H1 (cell line): ENCODE measurements at regions not wholly inside any gene's neighbourhood (a gene's known extent, or its start where the extent isn't known, plus 50 kb on each side); places are given as distances from the start of the nearest gene placed in this dataset.

Source experiments
- CTCF ChIA-PET: fragments of 300-600 bp; sonication (Branson Sonifier 250); formaldehyde crosslinking; loops from one replicate; lab custom pipeline; 2021; ENCODE audit not compliant: partially characterized antibody; lab: Charles Lee
- POLR2A ChIA-PET: fragments of 300-600 bp; sonication (Branson Sonifier 250); formaldehyde crosslinking; loops from one replicate; lab custom pipeline; 2021; ENCODE audit warnings: inconsistent platforms; ENCODE audit not compliant: partially characterized antibody; lab: Charles Lee
- DNase-seq, 2 experiments: peaks; one replicate each; pipeline versions ENCODE4 v3.0.0 to v3.0.0-alpha.2; 2010 to 2022; ENCODE audit warnings: low spot score in 2 of 2, low read depth in 1 of 2, mixed read lengths in 1 of 2
- FAIRE-seq: peaks from 2 replicates; lab custom pipeline; 2011; peaks lifted over from hg19 to GRCh38; lab: Jason Lieb, UNC
- H2AFZ ChIP-seq: 2 replicates; pipeline ENCODE4 v1.8.1; 2012; ENCODE audit warnings: low read length, inconsistent platforms
- H2AK5ac ChIP-seq: 2 replicates; pipeline ENCODE4 v1.6.1; 2013; ENCODE audit warnings: low read depth, low read length
- H2BK120ac ChIP-seq: replicated peaks from 2 replicates; pipeline ENCODE3; 2013; ENCODE audit warnings: low read depth, low read length, inconsistent platforms
- H2BK12ac ChIP-seq: 2 replicates; pipeline ENCODE4 v1.6.1; 2013; ENCODE audit warnings: low read depth, low read length
- H2BK15ac ChIP-seq: 2 replicates; pipeline ENCODE4 v1.6.1; 2013; ENCODE audit warnings: low read length
- H2BK20ac ChIP-seq: 2 replicates; pipeline ENCODE4 v1.6.1; 2013; ENCODE audit warnings: low read length
- H2BK5ac ChIP-seq: 2 replicates; pipeline ENCODE4 v1.6.1; 2013; ENCODE audit warnings: low read depth, low read length
- H3K14ac ChIP-seq: 2 replicates; pipeline ENCODE4 v1.6.1; 2013; ENCODE audit warnings: inconsistent platforms; ENCODE audit not compliant: insufficient read length
- H3K18ac ChIP-seq: 2 replicates; pipeline ENCODE4 v1.6.1; 2013; ENCODE audit warnings: low read length; ENCODE audit errors: extremely low read depth
- H3K23ac ChIP-seq: 2 replicates; pipeline ENCODE4 v1.6.1; 2013; ENCODE audit warnings: inconsistent platforms; ENCODE audit not compliant: insufficient read length
- H3K23me2 ChIP-seq: 2 replicates; pipeline ENCODE4 v1.6.1; 2013; ENCODE audit warnings: low read depth, low read length
- H3K27ac ChIP-seq: 2 replicates; pipeline ENCODE4 v1.6.1; 2011; ENCODE audit warnings: low read depth, low read length, inconsistent platforms
- H3K27me3 ChIP-seq, 4 experiments: replicated peaks in 1 of 4; 1 replicate in 1 of 4; 2 replicates in 3 of 4; pipeline versions ENCODE4 v1.6.1 to v1.8.1; 2011 to 2013; ENCODE audit warnings: low read length in 3 of 4, mild to moderate bottlenecking in 3 of 4, inconsistent platforms in 2 of 4, mixed read lengths in 2 of 4, moderate library complexity in 1 of 4; ENCODE audit not compliant: control insufficient read depth in 3 of 4, insufficient read depth in 3 of 4; ENCODE audit errors: extremely low read depth in 1 of 4
- H3K36me3 ChIP-seq, 4 experiments: 2 replicates each; pipeline versions ENCODE4 v1.6.1 to v1.8.1; 2011 to 2013; ENCODE audit warnings: mild to moderate bottlenecking in 4 of 4, low read length in 3 of 4, moderate library complexity in 2 of 4, control low read depth in 1 of 4, inconsistent platforms in 1 of 4; ENCODE audit not compliant: insufficient read depth in 4 of 4, control insufficient read depth in 2 of 4
- H3K4ac ChIP-seq: replicated peaks from 2 replicates; pipeline ENCODE3; 2013; ENCODE audit warnings: low read length, low read depth, mixed read lengths, inconsistent platforms; ENCODE audit not compliant: insufficient read length
- H3K4me1 ChIP-seq, 4 experiments: replicated peaks in 1 of 4; 1 replicate in 1 of 4; 2 replicates in 3 of 4; pipeline versions ENCODE4 v1.6.1 to v1.8.1; 2011 to 2013; ENCODE audit warnings: low read length in 3 of 4, inconsistent platforms in 2 of 4, mixed read lengths in 1 of 4; ENCODE audit not compliant: insufficient read depth in 4 of 4, control insufficient read depth in 3 of 4
- H3K4me2 ChIP-seq, 2 experiments: 2 replicates each; pipeline versions ENCODE4 v1.6.1 to v1.8.1; 2011 to 2013; ENCODE audit warnings: low read depth in 2 of 2, low read length in 2 of 2, control low read depth in 1 of 2, inconsistent platforms in 1 of 2, mild to moderate bottlenecking in 1 of 2; ENCODE audit not compliant: insufficient read depth in 1 of 2
- H3K4me3 ChIP-seq, 4 experiments: fragments of 200-600, 300-600 bp in 1 of 4; sonication (generic), shearing (Covaris generic), sonication (Bioruptor Twin) in 1 of 4; 2 replicates each; pipeline versions ENCODE4 v1.5.1 to v1.8.1; 2011 to 2016; ENCODE audit warnings: low read length in 4 of 4, low read depth in 3 of 4, control low read depth in 2 of 4, inconsistent platforms in 2 of 4, mild to moderate bottlenecking in 2 of 4, mixed read lengths in 1 of 4, moderate library complexity in 1 of 4; ENCODE audit not compliant: insufficient read depth in 2 of 4; ENCODE audit errors: extremely low read depth in 1 of 4
- H3K56ac ChIP-seq: replicated peaks from 2 replicates; pipeline ENCODE3; 2013; ENCODE audit warnings: low read depth, mild to moderate bottlenecking, mixed read lengths, low read length, inconsistent platforms; ENCODE audit not compliant: insufficient read length
- H3K79me1 ChIP-seq: 2 replicates; pipeline ENCODE4 v1.6.1; 2013; ENCODE audit warnings: low read depth, low read length, control low read depth
- H3K79me2 ChIP-seq, 2 experiments: 2 replicates each; pipeline versions ENCODE4 v1.6.1 to v1.8.1; 2012 to 2013; ENCODE audit warnings: low read length in 2 of 2, mild to moderate bottlenecking in 2 of 2, inconsistent platforms in 1 of 2; ENCODE audit not compliant: insufficient read depth in 2 of 2, control insufficient read depth in 1 of 2
- H3K9ac ChIP-seq, 4 experiments: replicated peaks in 1 of 4; 1 replicate in 1 of 4; 2 replicates in 3 of 4; pipeline versions ENCODE4 v1.6.1 to v1.8.1; 2011 to 2013; ENCODE audit warnings: low read depth in 3 of 4, low read length in 3 of 4, control low read depth in 2 of 4, mild to moderate bottlenecking in 2 of 4, moderate library complexity in 2 of 4, inconsistent platforms in 1 of 4; ENCODE audit errors: extremely low read depth in 1 of 4
- H3K9me3 ChIP-seq, 2 experiments: 2 replicates each; pipeline versions ENCODE4 v1.6.1 to v1.8.1; 2012 to 2013; ENCODE audit warnings: mild to moderate bottlenecking in 2 of 2, moderate library complexity in 2 of 2, control low read depth in 1 of 2, inconsistent platforms in 1 of 2, low read depth in 1 of 2, low read length in 1 of 2, mixed read lengths in 1 of 2; ENCODE audit not compliant: insufficient read depth in 2 of 2
- H4K20me1 ChIP-seq, 2 experiments: replicated peaks in 1 of 2; 2 replicates each; pipeline versions ENCODE3 to v1.8.1; 2011 to 2013; ENCODE audit warnings: inconsistent platforms in 2 of 2, low read length in 2 of 2, mild to moderate bottlenecking in 1 of 2; ENCODE audit not compliant: insufficient read depth in 2 of 2, control insufficient read depth in 1 of 2
- H4K5ac ChIP-seq: 2 replicates; pipeline ENCODE4 v1.6.1; 2013; ENCODE audit warnings: low read length, low read depth, mixed read lengths, inconsistent platforms; ENCODE audit not compliant: insufficient read length
- H4K8ac ChIP-seq: 2 replicates; pipeline ENCODE4 v1.8.0; 2013; ENCODE audit warnings: mild to moderate bottlenecking, moderate library complexity, low read length, inconsistent platforms; ENCODE audit not compliant: insufficient read depth; ENCODE audit errors: extremely low read depth
- H4K91ac ChIP-seq: replicated peaks from 2 replicates; pipeline ENCODE3; 2013; ENCODE audit warnings: low read length, mixed read lengths, inconsistent platforms; ENCODE audit not compliant: insufficient read length
- EGR1 ChIP-seq: IDR thresholded peaks from 2 replicates; pipeline ENCODE4 v1.6.1; 2011; ENCODE audit warnings: low read depth, low read length, borderline replicate concordance
- MAX ChIP-seq: IDR thresholded peaks from 2 replicates; pipeline ENCODE4 v1.6.1; 2012; ENCODE audit warnings: inconsistent platforms
- POU5F1 ChIP-seq: IDR thresholded peaks from 2 replicates; pipeline ENCODE4 v1.6.1; 2011; ENCODE audit warnings: low read depth, mild to moderate bottlenecking, low read length, moderate library complexity
- RAD21 ChIP-seq, 2 experiments: IDR thresholded peaks in 1 of 2; conservative IDR thresholded peaks in 1 of 2; 2 replicates each; pipeline ENCODE4 v1.6.1; 2011; ENCODE audit warnings: low read depth in 2 of 2, low read length in 2 of 2, improper control_type of control experiment in 1 of 2, inconsistent platforms in 1 of 2, mild to moderate bottlenecking in 1 of 2, moderate library complexity in 1 of 2
- SRF ChIP-seq: IDR thresholded peaks from 2 replicates; pipeline ENCODE4 v1.6.1; 2011; ENCODE audit warnings: mild to moderate bottlenecking, low read depth, low read length, moderate library complexity
- TCF12 ChIP-seq: IDR thresholded peaks from 2 replicates; pipeline ENCODE4 v1.6.1; 2011; ENCODE audit warnings: low read depth, mild to moderate bottlenecking, low read length
- ZNF274 ChIP-seq: IDR thresholded peaks from 2 replicates; pipeline ENCODE4 v1.7.0; 2012; ENCODE audit warnings: low read length, borderline replicate concordance; ENCODE audit errors: extremely low read depth
- WGBS, 2 experiments: shearing (Covaris generic) in 1 of 2; methylation state at CpG; one replicate each; pipeline versions ENCODE4 v1.1.6 to v1.1.7; 2013 to 2015; ENCODE audit warnings: low lambda C conversion rate in 2 of 2, mixed read lengths in 2 of 2, inconsistent platforms in 1 of 2, low coverage in 1 of 2, missing lambda C conversion rate in 1 of 2; ENCODE audit not compliant: insufficient replicate concordance in 2 of 2, insufficient coverage in 1 of 2, insufficient read length in 1 of 2; ENCODE audit errors: extremely low coverage in 1 of 2, missing lambda C conversion rate in 1 of 2; 5-methylcytosine and 5-hydroxymethylcytosine counted together

DNA sequence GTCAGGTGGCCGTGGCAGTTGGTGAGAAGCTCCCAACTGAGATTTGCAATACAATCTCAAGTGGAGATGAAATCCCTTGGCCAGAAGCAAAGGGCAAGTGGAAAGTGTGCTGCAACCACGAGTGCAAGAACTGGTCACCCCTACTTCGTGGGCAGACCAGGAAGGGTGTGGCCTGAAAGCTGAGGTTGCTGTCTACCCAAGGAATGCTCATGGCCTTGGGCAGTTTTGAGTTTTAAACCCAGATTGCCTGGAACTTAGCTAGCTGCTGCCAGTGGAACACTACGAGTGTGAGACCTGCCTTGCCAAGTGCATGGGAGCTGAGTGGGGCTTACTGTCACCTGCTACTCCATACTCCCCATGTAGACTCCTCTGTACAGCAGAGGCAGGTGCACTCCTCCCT, 113.3 kb upstream of the FAT3 start:
- Histone ChIP-seq H3K9me3 (no peaks in the 10 kb centered on the region), H4K5ac (no peak overlapping the region), H2AK5ac (no peak overlapping the region), H3K56ac (no peak overlapping the region), H3K18ac (no peak overlapping the region), H3K14ac (no peak overlapping the region), H2BK5ac (no peak overlapping the region), H4K91ac (no peak overlapping the region), H2AFZ (no peak overlapping the region), H3K36me3 (no peaks in the 10 kb centered on the region), H3K79me1 (no peaks in the 10 kb centered on the region), H2BK20ac (no peak overlapping the region), H3K4me2 (no peak overlapping the region), H2BK120ac (no peak overlapping the region), H3K79me2 (no peaks in the 10 kb centered on the region), H4K8ac (no peak overlapping the region; the same call in 1 of the 2 replicates), H3K4me3 (no peak overlapping the region), H3K4me1 (peaks cover 0 to 4% (median 4%) of the 10 kb centered on the region in 4 experiments; a peak in 4 of 7 replicates), H4K20me1 (no peaks in the 10 kb centered on the region), H3K27me3 (no peaks in the 10 kb centered on the region), H3K9ac (no peak overlapping the region), H2BK15ac (peak overlapping the region; percentile 29; the same call in 1 of the 2 replicates), H3K27ac (no peak overlapping the region), H3K23me2 (no peaks in the 10 kb centered on the region), H3K4ac (no peak overlapping the region), H3K23ac (no peak overlapping the region), H2BK12ac (no peak overlapping the region; the same call in 1 of the 2 replicates)
- ChIA-PET CTCF (interaction anchor here (1.1 kb wide), 1 partner anchor 774 kb away, joined by 4 read pairs; no protein-coding TSS in a partner anchor), POLR2A (no interaction called here)
- FAIRE-seq: no peak
- no peak for DNase-seq
- 88% methylated on average over 4 of the region's 4 CpGs; no CpG with 5 or more reads in 1 of the 2 experiments for WGBS, 2 experiments
- no peak for TF ChIP-seq RAD21 (IDR thresholded peaks at IDR 0.05 in 1 of 2, conservative IDR thresholded peaks at IDR 0.05 in 1 of 2; ENCODE audit: low read depth in 2 of 2, low read length in 2 of 2)
- no peak for TF ChIP-seq ZNF274
- no peak for TF ChIP-seq EGR1
- no peak for TF ChIP-seq MAX
- no peak for TF ChIP-seq TCF12
- TF ChIP-seq SRF: no peak
- no peak for TF ChIP-seq POU5F1
